Suprapubic skin (tissue), 4 donors: ENCODE measurements at regions not wholly inside any gene's neighbourhood (a gene's known extent, or its start where the extent isn't known, plus 50 kb on each side); places are given as distances from the start of the nearest gene placed in this dataset.

ENCODE experiments used
- DNase-seq, 2 donors: peaks; one replicate each; pipeline ENCODE4 v3.0.0-alpha.2; 2019; ENCODE audit warnings: low spot score in 2 of 2
- H3K27ac ChIP-seq: fragments of 200-600 bp; sonication (generic); one replicate; pipeline ENCODE4 v1.5.1; 2019
- H3K27me3 ChIP-seq: fragments of 200-600 bp; sonication (generic); one replicate; pipeline ENCODE4 v1.5.1; 2019
- H3K36me3 ChIP-seq: fragments of 200-600 bp; sonication (generic); one replicate; pipeline ENCODE4 v1.5.1; 2019
- H3K4me1 ChIP-seq: fragments of 200-600 bp; sonication (generic); one replicate; pipeline ENCODE4 v1.5.1; 2019
- H3K4me3 ChIP-seq: fragments of 200-600 bp; sonication (generic); one replicate; pipeline ENCODE4 v1.5.1; 2019; ENCODE audit warnings: mild to moderate bottlenecking
- H3K9me3 ChIP-seq: fragments of 200-600 bp; sonication (generic); one replicate; pipeline ENCODE4 v1.5.1; 2019
- EP300 ChIP-seq: sonication (generic); formaldehyde crosslinking; IDR thresholded peaks from one replicate; pipeline ENCODE4 v1.6.1; 2017; ENCODE audit warnings: antibody characterized with exemption
- POLR2A ChIP-seq, 2 donors: fragments of 450-650 bp; IDR thresholded peaks; one replicate each; pipeline ENCODE4 v1.6.1; 2017; ENCODE audit warnings: antibody characterized with exemption in 2 of 2, mild to moderate bottlenecking in 2 of 2, moderate library complexity in 2 of 2
- POLR2AphosphoS5 ChIP-seq, 3 donors: sonication (generic); formaldehyde crosslinking; IDR thresholded peaks; one replicate each; pipeline ENCODE4 v1.6.1; 2017; ENCODE audit warnings: antibody characterized with exemption in 3 of 3
- WGBS: methylation state at CpG from one replicate; pipeline ENCODE4 v1.1.5; 2018; 5-methylcytosine and 5-hydroxymethylcytosine counted together
- TF ChIP-seq, protein P1 (sequence below), 2 donors: fragments of 200-600 bp in 1 of 2; fragments of 450-650 bp in 1 of 2; sonication (generic) in 1 of 2; IDR thresholded peaks; one replicate each; pipeline ENCODE4 v1.5.1; 2016 to 2019; ENCODE audit warnings: antibody characterized with exemption in 2 of 2, mild to moderate bottlenecking in 1 of 2, moderate library complexity in 1 of 2

DNA sequence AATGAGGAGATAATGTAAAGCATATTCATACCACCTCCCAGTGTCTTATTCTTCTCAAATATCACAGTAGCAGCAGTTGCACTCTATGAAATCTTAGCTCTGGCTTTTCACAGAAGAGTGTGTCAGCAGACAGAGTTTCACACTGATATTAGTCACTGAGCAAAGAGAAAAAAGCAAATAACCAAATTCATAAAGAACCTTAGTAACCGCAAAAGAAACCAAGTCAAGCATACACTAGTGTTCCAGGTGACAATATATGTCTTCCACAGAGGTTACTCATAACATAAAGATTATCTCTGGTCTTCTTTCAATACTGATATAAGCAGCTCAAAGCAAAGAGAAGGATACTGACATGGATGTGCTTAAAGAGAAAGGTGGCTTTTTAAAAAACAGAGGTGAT lies 181.7 kb upstream of the EDNRA start:
- TF ChIP-seq, protein P1, sequence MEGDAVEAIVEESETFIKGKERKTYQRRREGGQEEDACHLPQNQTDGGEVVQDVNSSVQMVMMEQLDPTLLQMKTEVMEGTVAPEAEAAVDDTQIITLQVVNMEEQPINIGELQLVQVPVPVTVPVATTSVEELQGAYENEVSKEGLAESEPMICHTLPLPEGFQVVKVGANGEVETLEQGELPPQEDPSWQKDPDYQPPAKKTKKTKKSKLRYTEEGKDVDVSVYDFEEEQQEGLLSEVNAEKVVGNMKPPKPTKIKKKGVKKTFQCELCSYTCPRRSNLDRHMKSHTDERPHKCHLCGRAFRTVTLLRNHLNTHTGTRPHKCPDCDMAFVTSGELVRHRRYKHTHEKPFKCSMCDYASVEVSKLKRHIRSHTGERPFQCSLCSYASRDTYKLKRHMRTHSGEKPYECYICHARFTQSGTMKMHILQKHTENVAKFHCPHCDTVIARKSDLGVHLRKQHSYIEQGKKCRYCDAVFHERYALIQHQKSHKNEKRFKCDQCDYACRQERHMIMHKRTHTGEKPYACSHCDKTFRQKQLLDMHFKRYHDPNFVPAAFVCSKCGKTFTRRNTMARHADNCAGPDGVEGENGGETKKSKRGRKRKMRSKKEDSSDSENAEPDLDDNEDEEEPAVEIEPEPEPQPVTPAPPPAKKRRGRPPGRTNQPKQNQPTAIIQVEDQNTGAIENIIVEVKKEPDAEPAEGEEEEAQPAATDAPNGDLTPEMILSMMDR (IDR thresholded peaks at IDR 0.05), result no peak
- TF ChIP-seq EP300 (no peak), POLR2A (IDR thresholded peaks at IDR 0.05) (no peak), POLR2AphosphoS5 (IDR thresholded peaks at IDR 0.05) (no peak)
- WGBS, result 89% methylated on average over 1 of the region's 1 CpG

DNA sequence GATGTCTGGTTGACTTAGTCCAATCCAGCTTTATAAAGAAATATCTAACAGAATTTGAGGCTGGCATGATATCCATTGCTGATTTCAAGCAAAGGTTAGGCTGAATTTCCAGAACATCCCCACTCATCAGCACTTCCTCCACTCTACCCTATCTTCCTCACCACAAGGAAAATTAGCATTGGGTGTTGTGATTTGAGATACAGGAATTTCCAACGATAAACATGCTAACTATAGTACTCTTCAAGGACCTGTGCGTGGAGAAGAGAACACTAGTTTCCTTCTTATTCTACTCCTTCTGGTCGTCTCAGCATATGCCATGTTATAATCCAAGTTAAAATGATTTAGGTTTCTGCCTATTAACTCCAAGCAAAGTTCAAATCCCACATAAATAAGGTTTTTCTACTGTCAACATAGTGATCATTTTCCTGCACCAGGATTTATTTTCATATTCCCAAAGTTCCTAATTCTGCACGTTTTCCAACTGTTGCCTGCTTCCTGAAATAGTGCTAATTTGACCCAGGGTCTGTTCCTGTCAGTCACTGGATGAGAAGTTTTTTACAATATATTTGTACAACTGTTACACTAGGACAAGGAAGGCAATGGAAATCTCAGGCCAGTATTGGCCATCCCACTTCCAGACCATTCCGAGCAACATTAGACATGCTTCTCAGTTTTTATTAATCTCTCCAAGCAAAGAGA lies 177.6 kb upstream of the EDNRA start:
- no peak for DNase-seq
- H3K4me3 ChIP-seq, result no peak overlapping the region

More for the DNA sequence above, 181.7 kb upstream of the EDNRA start:
- H3K27me3 ChIP-seq, result no peaks in the 10 kb centered on the region
- H3K36me3 ChIP-seq, result no peaks in the 10 kb centered on the region
- no peaks in the 10 kb centered on the region for H3K9me3 ChIP-seq
- no peak for DNase-seq
- H3K4me3 ChIP-seq, result no peak overlapping the region
- no peaks in the 10 kb centered on the region for H3K4me1 ChIP-seq
- no peak overlapping the region for H3K27ac ChIP-seq

DNA sequence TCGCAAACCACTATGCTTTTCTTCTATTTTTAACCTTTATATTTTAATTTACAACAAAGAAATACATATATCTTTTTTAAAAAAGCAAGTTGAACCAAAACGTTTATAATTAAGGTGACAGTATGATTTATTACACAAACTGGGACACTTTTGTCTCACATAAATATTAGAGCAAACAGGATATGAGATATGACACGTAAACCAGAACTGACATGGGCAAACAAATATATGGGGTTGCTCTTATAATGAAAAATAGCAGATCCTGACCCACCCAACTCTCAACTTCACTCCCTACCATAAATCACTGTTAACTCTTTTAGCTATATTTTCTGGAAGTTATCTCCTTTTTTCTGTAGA lies 177.0 kb upstream of the EDNRA start:
- Histone ChIP-seq H3K9me3 (no peaks in the 10 kb centered on the region), H3K36me3 (no peaks in the 10 kb centered on the region), H3K4me3 (no peak overlapping the region), H3K27me3 (no peaks in the 10 kb centered on the region), H3K27ac (no peak overlapping the region), H3K4me1 (no peaks in the 10 kb centered on the region)
- no peak for DNase-seq
- 52% methylated on average over 3 of the region's 3 CpGs for WGBS
- TF ChIP-seq POLR2AphosphoS5 (IDR thresholded peaks at IDR 0.05) (no peak), EP300 (no peak), POLR2A (IDR thresholded peaks at IDR 0.05) (no peak)
- TF ChIP-seq, protein P1 (IDR thresholded peaks at IDR 0.05), result no peak

More for the DNA sequence above, 177.6 kb upstream of the EDNRA start:
- WGBS, result 55% methylated on average over 5 of the region's 5 CpGs
- no peak for TF ChIP-seq POLR2AphosphoS5 (IDR thresholded peaks at IDR 0.05)
- no peak for TF ChIP-seq POLR2A (IDR thresholded peaks at IDR 0.05)
- no peak for TF ChIP-seq EP300
- TF ChIP-seq, protein P1 (IDR thresholded peaks at IDR 0.05), result no peak
- Histone ChIP-seq H3K27me3 (no peaks in the 10 kb centered on the region), H3K36me3 (no peaks in the 10 kb centered on the region), H3K9me3 (no peaks in the 10 kb centered on the region), H3K27ac (no peak overlapping the region), H3K4me1 (no peaks in the 10 kb centered on the region)

DNA sequence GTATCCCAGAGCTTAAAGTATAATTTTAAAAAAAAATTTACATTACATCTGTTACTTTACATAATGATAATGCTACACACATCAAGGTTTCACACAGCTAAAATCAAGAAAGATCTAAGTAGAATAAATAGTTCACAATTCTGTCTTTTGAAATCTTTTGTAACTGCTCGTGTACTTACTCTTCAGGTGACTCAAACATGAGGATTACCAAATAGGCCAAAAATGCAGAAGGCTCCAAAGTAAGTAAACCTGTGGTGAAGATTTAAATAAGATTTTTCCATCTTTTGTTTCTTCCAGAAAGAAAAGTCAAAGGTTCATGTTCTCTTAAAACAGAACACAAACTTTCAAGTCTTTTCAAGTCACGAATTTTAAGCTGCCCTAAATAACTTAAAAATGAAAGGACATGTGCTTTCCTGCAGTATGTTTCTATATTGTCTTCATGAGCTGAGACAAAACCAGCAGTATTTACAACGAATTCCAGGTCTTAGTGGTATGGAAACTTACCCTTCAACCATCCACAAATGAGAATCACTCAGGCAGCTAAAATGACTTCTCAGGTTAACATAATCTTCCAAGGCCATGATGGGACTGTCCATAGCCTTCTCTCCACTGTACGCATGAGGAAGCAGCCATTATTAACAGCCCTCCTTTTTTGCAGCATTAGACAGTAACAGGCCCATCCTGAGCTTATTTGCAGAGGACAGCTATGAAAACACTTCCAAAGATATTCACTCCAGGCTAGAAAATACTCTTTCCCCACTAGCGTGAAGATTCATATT lies 172.8 kb upstream of the EDNRA start:
- no peaks in the 10 kb centered on the region for H3K4me1 ChIP-seq
- no peak for DNase-seq
- TF ChIP-seq EP300, result no peak
- TF ChIP-seq, protein P1 (IDR thresholded peaks at IDR 0.05), result no peak
- TF ChIP-seq POLR2A (IDR thresholded peaks at IDR 0.05), result no peak
- TF ChIP-seq POLR2AphosphoS5 (IDR thresholded peaks at IDR 0.05), result no peak
- no peak overlapping the region for H3K27ac ChIP-seq
- no peaks in the 10 kb centered on the region for H3K27me3 ChIP-seq
- H3K9me3 ChIP-seq, result no peaks in the 10 kb centered on the region
- H3K36me3 ChIP-seq, result no peaks in the 10 kb centered on the region
- 82% methylated on average over 5 of the region's 5 CpGs for WGBS
- H3K4me3 ChIP-seq, result no peak overlapping the region

DNA sequence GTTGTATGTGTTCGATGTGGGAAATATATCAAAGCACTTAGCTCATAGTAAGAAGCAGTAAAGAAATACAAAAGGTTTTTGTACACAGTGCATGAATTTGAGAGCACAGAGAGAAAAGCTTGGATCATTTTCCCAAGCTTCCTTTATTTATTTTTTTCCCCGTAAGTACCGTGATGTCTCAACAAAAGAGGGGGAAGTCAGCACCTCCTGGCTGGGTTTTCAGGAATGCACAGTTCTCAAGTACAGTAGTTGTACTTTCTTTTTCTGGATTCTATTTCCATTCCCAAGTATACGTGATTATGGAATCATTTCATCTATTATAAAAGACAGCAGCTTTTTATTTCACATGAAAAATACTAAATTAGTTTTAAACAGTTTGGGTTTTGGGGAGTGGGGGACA lies 171.5 kb upstream of the EDNRA start:
- TF ChIP-seq, protein P1 (IDR thresholded peaks at IDR 0.05), result no peak
- TF ChIP-seq EP300, result no peak
- TF ChIP-seq POLR2AphosphoS5 (IDR thresholded peaks at IDR 0.05), result no peak
- no peak for TF ChIP-seq POLR2A (IDR thresholded peaks at IDR 0.05)
- no peaks in the 10 kb centered on the region for H3K9me3 ChIP-seq
- no peaks in the 10 kb centered on the region for H3K27me3 ChIP-seq
- no peaks in the 10 kb centered on the region for H3K4me1 ChIP-seq
- DNase-seq, result no peak
- no peaks in the 10 kb centered on the region for H3K36me3 ChIP-seq
- 59% methylated on average over 4 of the region's 4 CpGs for WGBS
- H3K27ac ChIP-seq, result no peak overlapping the region
- no peak overlapping the region for H3K4me3 ChIP-seq
